GM12878 (cell line): ENCODE measurements at regions not wholly inside any gene's neighbourhood (a gene's known extent, or its start where the extent isn't known, plus 50 kb on each side); places are given as distances from the start of the nearest gene placed in this dataset.

Source experiments
- BCL11A ChIP-seq: IDR thresholded peaks from 2 replicates; pipeline ENCODE4 v1.6.1; 2011; ENCODE audit warnings: low read depth, low read length
- BHLHE40 ChIP-seq, 2 experiments: fragments of 450-650 bp in 1 of 2; IDR thresholded peaks; 2 replicates each; pipeline ENCODE4 v1.6.1; 2011 to 2017; ENCODE audit warnings: low read depth in 2 of 2, borderline replicate concordance in 1 of 2, improper control_type of control experiment in 1 of 2, low read length in 1 of 2, mild to moderate bottlenecking in 1 of 2
- EZH2 ChIP-seq: IDR thresholded peaks from 2 replicates; pipeline ENCODE4 v1.6.1; 2012; ENCODE audit warnings: low read depth, mild to moderate bottlenecking, control low read depth, inconsistent platforms, low read length, borderline replicate concordance; ENCODE audit not compliant: control insufficient read depth
- MAX ChIP-seq: IDR thresholded peaks from 2 replicates; pipeline ENCODE4 v1.6.1; 2012; ENCODE audit warnings: low read depth, low read length, improper control_type of control experiment
- MYC ChIP-seq: IDR thresholded peaks from 2 replicates; pipeline ENCODE4 v1.6.1; 2011; ENCODE audit warnings: mild to moderate bottlenecking, low read length, moderate library complexity, inconsistent platforms; ENCODE audit not compliant: insufficient read depth, insufficient replicate concordance, insufficient read length, severe bottlenecking
- POLR2AphosphoS5 ChIP-seq: IDR thresholded peaks from 2 replicates; pipeline ENCODE4 v1.6.1; 2011; ENCODE audit warnings: mild to moderate bottlenecking, low read length, inconsistent platforms
- RAD21 ChIP-seq: IDR thresholded peaks from 2 replicates; pipeline ENCODE4 v1.6.1; 2011; ENCODE audit warnings: mild to moderate bottlenecking, low read depth, low read length, moderate library complexity; ENCODE audit not compliant: insufficient read depth
- SMC3 ChIP-seq: IDR thresholded peaks from 2 replicates; pipeline ENCODE4 v1.6.1; 2011; ENCODE audit warnings: low read length, improper control_type of control experiment, borderline replicate concordance
- YBX1 ChIP-seq: fragments of 450-650 bp; IDR thresholded peaks from 2 replicates; pipeline ENCODE4 v1.6.1; 2016; ENCODE audit warnings: antibody characterized with exemption
- YY1 ChIP-seq: IDR thresholded peaks from 2 replicates; pipeline ENCODE4 v1.6.1; 2011; ENCODE audit warnings: low read depth, mild to moderate bottlenecking, low read length
- ZNF24 ChIP-seq: fragments of 450-650 bp; IDR thresholded peaks from 2 replicates; pipeline ENCODE4 v1.6.1; 2017; ENCODE audit warnings: antibody characterized with exemption, mild to moderate bottlenecking
- TF ChIP-seq, protein P1 (sequence below): fragments of 450-650 bp; formaldehyde crosslinking; IDR thresholded peaks from 2 replicates; pipeline ENCODE4 v1.4.0; 2020; ENCODE audit warnings: mild to moderate bottlenecking, moderate library complexity
- TF ChIP-seq, protein P2 (sequence below): fragments of 450-650 bp; IDR thresholded peaks from 2 replicates; pipeline ENCODE4 v1.6.1; 2018; ENCODE audit warnings: mild to moderate bottlenecking, low read depth, moderate library complexity; ENCODE audit not compliant: partially characterized antibody
- TF ChIP-seq, protein P3 (sequence below), 3 experiments: IDR thresholded peaks in 2 of 3; conservative IDR thresholded peaks in 1 of 3; 2 replicates each; pipeline ENCODE4 v1.5.1; 2011; ENCODE audit warnings: low read depth in 3 of 3, low read length in 3 of 3, mild to moderate bottlenecking in 3 of 3, control low read depth in 2 of 3, moderate library complexity in 2 of 3, inconsistent platforms in 1 of 3, mixed read lengths in 1 of 3; ENCODE audit not compliant: control insufficient read depth in 2 of 3, insufficient read depth in 1 of 3; ENCODE audit errors: extremely low read depth in 1 of 3

- TF ChIP-seq, protein P1, sequence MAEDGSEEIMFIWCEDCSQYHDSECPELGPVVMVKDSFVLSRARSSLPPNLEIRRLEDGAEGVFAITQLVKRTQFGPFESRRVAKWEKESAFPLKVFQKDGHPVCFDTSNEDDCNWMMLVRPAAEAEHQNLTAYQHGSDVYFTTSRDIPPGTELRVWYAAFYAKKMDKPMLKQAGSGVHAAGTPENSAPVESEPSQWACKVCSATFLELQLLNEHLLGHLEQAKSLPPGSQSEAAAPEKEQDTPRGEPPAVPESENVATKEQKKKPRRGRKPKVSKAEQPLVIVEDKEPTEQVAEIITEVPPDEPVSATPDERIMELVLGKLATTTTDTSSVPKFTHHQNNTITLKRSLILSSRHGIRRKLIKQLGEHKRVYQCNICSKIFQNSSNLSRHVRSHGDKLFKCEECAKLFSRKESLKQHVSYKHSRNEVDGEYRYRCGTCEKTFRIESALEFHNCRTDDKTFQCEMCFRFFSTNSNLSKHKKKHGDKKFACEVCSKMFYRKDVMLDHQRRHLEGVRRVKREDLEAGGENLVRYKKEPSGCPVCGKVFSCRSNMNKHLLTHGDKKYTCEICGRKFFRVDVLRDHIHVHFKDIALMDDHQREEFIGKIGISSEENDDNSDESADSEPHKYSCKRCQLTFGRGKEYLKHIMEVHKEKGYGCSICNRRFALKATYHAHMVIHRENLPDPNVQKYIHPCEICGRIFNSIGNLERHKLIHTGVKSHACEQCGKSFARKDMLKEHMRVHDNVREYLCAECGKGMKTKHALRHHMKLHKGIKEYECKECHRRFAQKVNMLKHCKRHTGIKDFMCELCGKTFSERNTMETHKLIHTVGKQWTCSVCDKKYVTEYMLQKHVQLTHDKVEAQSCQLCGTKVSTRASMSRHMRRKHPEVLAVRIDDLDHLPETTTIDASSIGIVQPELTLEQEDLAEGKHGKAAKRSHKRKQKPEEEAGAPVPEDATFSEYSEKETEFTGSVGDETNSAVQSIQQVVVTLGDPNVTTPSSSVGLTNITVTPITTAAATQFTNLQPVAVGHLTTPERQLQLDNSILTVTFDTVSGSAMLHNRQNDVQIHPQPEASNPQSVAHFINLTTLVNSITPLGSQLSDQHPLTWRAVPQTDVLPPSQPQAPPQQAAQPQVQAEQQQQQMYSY (CRISPR knock-in tag), result no peak
- TF ChIP-seq YY1, result no peak
- no peak for TF ChIP-seq EZH2
- TF ChIP-seq, protein P2, sequence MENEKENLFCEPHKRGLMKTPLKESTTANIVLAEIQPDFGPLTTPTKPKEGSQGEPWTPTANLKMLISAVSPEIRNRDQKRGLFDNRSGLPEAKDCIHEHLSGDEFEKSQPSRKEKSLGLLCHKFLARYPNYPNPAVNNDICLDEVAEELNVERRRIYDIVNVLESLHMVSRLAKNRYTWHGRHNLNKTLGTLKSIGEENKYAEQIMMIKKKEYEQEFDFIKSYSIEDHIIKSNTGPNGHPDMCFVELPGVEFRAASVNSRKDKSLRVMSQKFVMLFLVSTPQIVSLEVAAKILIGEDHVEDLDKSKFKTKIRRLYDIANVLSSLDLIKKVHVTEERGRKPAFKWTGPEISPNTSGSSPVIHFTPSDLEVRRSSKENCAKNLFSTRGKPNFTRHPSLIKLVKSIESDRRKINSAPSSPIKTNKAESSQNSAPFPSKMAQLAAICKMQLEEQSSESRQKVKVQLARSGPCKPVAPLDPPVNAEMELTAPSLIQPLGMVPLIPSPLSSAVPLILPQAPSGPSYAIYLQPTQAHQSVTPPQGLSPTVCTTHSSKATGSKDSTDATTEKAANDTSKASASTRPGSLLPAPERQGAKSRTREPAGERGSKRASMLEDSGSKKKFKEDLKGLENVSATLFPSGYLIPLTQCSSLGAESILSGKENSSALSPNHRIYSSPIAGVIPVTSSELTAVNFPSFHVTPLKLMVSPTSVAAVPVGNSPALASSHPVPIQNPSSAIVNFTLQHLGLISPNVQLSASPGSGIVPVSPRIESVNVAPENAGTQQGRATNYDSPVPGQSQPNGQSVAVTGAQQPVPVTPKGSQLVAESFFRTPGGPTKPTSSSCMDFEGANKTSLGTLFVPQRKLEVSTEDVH, result no peak
- TF ChIP-seq ZNF24, result no peak
- TF ChIP-seq RAD21, result no peak
- TF ChIP-seq BHLHE40 (IDR thresholded peaks at IDR 0.05; ENCODE audit: borderline replicate concordance in 1 of 2, low read depth in 2 of 2, low read length in 1 of 2), result no peak
- no peak for TF ChIP-seq MYC
- TF ChIP-seq, protein P3, sequence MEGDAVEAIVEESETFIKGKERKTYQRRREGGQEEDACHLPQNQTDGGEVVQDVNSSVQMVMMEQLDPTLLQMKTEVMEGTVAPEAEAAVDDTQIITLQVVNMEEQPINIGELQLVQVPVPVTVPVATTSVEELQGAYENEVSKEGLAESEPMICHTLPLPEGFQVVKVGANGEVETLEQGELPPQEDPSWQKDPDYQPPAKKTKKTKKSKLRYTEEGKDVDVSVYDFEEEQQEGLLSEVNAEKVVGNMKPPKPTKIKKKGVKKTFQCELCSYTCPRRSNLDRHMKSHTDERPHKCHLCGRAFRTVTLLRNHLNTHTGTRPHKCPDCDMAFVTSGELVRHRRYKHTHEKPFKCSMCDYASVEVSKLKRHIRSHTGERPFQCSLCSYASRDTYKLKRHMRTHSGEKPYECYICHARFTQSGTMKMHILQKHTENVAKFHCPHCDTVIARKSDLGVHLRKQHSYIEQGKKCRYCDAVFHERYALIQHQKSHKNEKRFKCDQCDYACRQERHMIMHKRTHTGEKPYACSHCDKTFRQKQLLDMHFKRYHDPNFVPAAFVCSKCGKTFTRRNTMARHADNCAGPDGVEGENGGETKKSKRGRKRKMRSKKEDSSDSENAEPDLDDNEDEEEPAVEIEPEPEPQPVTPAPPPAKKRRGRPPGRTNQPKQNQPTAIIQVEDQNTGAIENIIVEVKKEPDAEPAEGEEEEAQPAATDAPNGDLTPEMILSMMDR (IDR thresholded peaks at IDR 0.05 in 2 of 3, conservative IDR thresholded peaks at IDR 0.05 in 1 of 3; ENCODE audit: control insufficient read depth in 2 of 3, extremely low read depth in 1 of 3, insufficient read depth in 1 of 3, low read depth in 3 of 3, low read length in 3 of 3), result no peak
- TF ChIP-seq SMC3, result no peak
- TF ChIP-seq YBX1, result no peak
- no peak for TF ChIP-seq BCL11A
- no peak for TF ChIP-seq MAX
- no peak for TF ChIP-seq POLR2AphosphoS5
These were observed 171.1 kb upstream of the FGGY start (continued) for GRCh38 chr1:59125676-59126320.
